ENCODE measurements at regions not wholly inside any gene's neighbourhood (a gene's known extent, or its start where the extent isn't known, plus 50 kb on each side); places are given as distances from the start of the nearest gene placed in this dataset.

GRCh38 chr9:88721495-88722279 is 186.7 kb downstream of the NXNL2 start:
- H3K9me3 ChIP-seq, result no peaks in the 10 kb centered on the region
- H3K36me3 ChIP-seq (ENCODE audit: control insufficient read depth, insufficient read depth, low read length), result no peaks in the 10 kb centered on the region
- Mint-ChIP-seq H3K27ac (ENCODE audit: unreplicated experiment) (no peak overlapping the region), H3K27me3 (ENCODE audit: insufficient read depth, unreplicated experiment) (peaks cover 3% of the 10 kb centered on the region), H3K4me3 (ENCODE audit: unreplicated experiment) (no peak overlapping the region), H3K4me1 (ENCODE audit: low read depth, unreplicated experiment) (no peaks in the 10 kb centered on the region), H3K9me3 (ENCODE audit: unreplicated experiment) (no peaks in the 10 kb centered on the region), H3K36me3 (ENCODE audit: insufficient read depth, unreplicated experiment) (no peaks in the 10 kb centered on the region)
- H3K4me1 ChIP-seq, result no peaks in the 10 kb centered on the region
- CTCF ChIA-PET, result no interaction called here
- H3K27me3 ChIP-seq (replicated peaks; ENCODE audit: control insufficient read depth, insufficient read depth, low read length), result no peaks in the 10 kb centered on the region
- DNase-seq, result no peak
- BruUV-seq (replicated peaks), result no TSS peak
- POLR2A ChIA-PET, result no interaction called here
- H3K4me3 ChIP-seq (ENCODE audit: low read depth, low read length), result no peak overlapping the region
- TF ChIP-seq, protein P1, sequence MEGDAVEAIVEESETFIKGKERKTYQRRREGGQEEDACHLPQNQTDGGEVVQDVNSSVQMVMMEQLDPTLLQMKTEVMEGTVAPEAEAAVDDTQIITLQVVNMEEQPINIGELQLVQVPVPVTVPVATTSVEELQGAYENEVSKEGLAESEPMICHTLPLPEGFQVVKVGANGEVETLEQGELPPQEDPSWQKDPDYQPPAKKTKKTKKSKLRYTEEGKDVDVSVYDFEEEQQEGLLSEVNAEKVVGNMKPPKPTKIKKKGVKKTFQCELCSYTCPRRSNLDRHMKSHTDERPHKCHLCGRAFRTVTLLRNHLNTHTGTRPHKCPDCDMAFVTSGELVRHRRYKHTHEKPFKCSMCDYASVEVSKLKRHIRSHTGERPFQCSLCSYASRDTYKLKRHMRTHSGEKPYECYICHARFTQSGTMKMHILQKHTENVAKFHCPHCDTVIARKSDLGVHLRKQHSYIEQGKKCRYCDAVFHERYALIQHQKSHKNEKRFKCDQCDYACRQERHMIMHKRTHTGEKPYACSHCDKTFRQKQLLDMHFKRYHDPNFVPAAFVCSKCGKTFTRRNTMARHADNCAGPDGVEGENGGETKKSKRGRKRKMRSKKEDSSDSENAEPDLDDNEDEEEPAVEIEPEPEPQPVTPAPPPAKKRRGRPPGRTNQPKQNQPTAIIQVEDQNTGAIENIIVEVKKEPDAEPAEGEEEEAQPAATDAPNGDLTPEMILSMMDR (IDR thresholded peaks at IDR 0.05; ENCODE audit: insufficient read depth in 1 of 2, low read depth in 1 of 2, low read length in 1 of 2, severe bottlenecking in 1 of 2, unreplicated experiment in 1 of 2), result no peak
- intact Hi-C loops (cut with micrococcal nuclease; ENCODE audit: unreplicated experiment), result no loop called here

- no peaks in the 10 kb centered on the region for H3K9me3 ChIP-seq
- no peak overlapping the region for H3K27ac Mint-ChIP-seq (ENCODE audit: unreplicated experiment)
- peaks cover 3% of the 10 kb centered on the region for H3K27me3 Mint-ChIP-seq (ENCODE audit: insufficient read depth, unreplicated experiment)
- H3K4me3 ChIP-seq (ENCODE audit: low read depth, low read length), result no peak overlapping the region
- H3K9me3 Mint-ChIP-seq (ENCODE audit: unreplicated experiment), result no peaks in the 10 kb centered on the region
- POLR2A ChIA-PET, result no interaction called here
- no peaks in the 10 kb centered on the region for H3K4me1 Mint-ChIP-seq (ENCODE audit: low read depth, unreplicated experiment)
- BruUV-seq (replicated peaks), result no TSS peak
- no peaks in the 10 kb centered on the region for H3K36me3 Mint-ChIP-seq (ENCODE audit: insufficient read depth, unreplicated experiment)
- TF ChIP-seq, protein P1 (IDR thresholded peaks at IDR 0.05; ENCODE audit: insufficient read depth in 1 of 2, low read depth in 1 of 2, low read length in 1 of 2, severe bottlenecking in 1 of 2, unreplicated experiment in 1 of 2), result no peak
- H3K36me3 ChIP-seq (ENCODE audit: control insufficient read depth, insufficient read depth, low read length), result no peaks in the 10 kb centered on the region
- DNase-seq, result no peak
- no peaks in the 10 kb centered on the region for H3K4me1 ChIP-seq
- H3K27me3 ChIP-seq (replicated peaks; ENCODE audit: control insufficient read depth, insufficient read depth, low read length), result no peaks in the 10 kb centered on the region
- CTCF ChIA-PET, result no interaction called here
- no peak overlapping the region for H3K4me3 Mint-ChIP-seq (ENCODE audit: unreplicated experiment)
- intact Hi-C loops (cut with micrococcal nuclease; ENCODE audit: unreplicated experiment), result no loop called here
Observed at GRCh38 chr9:88722753-88723152, 187.8 kb downstream of the NXNL2 start.

- H3K27me3 ChIP-seq (replicated peaks; ENCODE audit: control insufficient read depth, insufficient read depth, low read length), result no peaks in the 10 kb centered on the region
- H3K4me3 ChIP-seq (ENCODE audit: low read depth, low read length), result no peak overlapping the region
- Mint-ChIP-seq H3K36me3 (ENCODE audit: insufficient read depth, unreplicated experiment) (no peaks in the 10 kb centered on the region), H3K9me3 (ENCODE audit: unreplicated experiment) (no peaks in the 10 kb centered on the region), H3K27ac (ENCODE audit: unreplicated experiment) (no peak overlapping the region), H3K27me3 (ENCODE audit: insufficient read depth, unreplicated experiment) (peaks cover 3% of the 10 kb centered on the region), H3K4me3 (ENCODE audit: unreplicated experiment) (no peak overlapping the region), H3K4me1 (ENCODE audit: low read depth, unreplicated experiment) (no peaks in the 10 kb centered on the region)
- DNase-seq, result no peak
- no peaks in the 10 kb centered on the region for H3K4me1 ChIP-seq
- no peaks in the 10 kb centered on the region for H3K36me3 ChIP-seq (ENCODE audit: control insufficient read depth, insufficient read depth, low read length)
- no peaks in the 10 kb centered on the region for H3K9me3 ChIP-seq
- ChIA-PET CTCF (no interaction called here), POLR2A (no interaction called here)
- no TSS peak for BruUV-seq (replicated peaks)
- intact Hi-C loops (cut with micrococcal nuclease; ENCODE audit: unreplicated experiment), result no loop called here
- TF ChIP-seq, protein P1 (IDR thresholded peaks at IDR 0.05; ENCODE audit: insufficient read depth in 1 of 2, low read depth in 1 of 2, low read length in 1 of 2, severe bottlenecking in 1 of 2, unreplicated experiment in 1 of 2), result no peak
Observed at GRCh38 chr9:88723751-88724150, 188.8 kb downstream of the NXNL2 start.

All from Caco-2 (cell line).